ENCODE measurements at regions not wholly inside any gene's neighbourhood (a gene's known extent, or its start where the extent isn't known, plus 50 kb on each side); places are given as distances from the start of the nearest gene placed in this dataset.

GRCh38 chr4:17283832-17284231 is 228.1 kb downstream of the QDPR start:
- no peak for DNase-seq (ENCODE audit: low spot score)
- Histone ChIP-seq H3K27ac (ENCODE audit: low read depth, low read length, poor library complexity, severe bottlenecking) (no peak overlapping the region), H3K27me3 (replicated peaks; ENCODE audit: insufficient read depth, low read depth, low read length, poor library complexity) (no peaks in the 10 kb centered on the region), H3K36me3 (ENCODE audit: insufficient read depth, low read length, poor library complexity, severe bottlenecking) (no peaks in the 10 kb centered on the region), H3K4me3 (ENCODE audit: low read depth, low read length, poor library complexity, severe bottlenecking) (no peak overlapping the region), H3K4me1 (ENCODE audit: insufficient read depth, low read length, poor library complexity, severe bottlenecking) (peaks cover 14% of the 10 kb centered on the region), H3K9me3 (ENCODE audit: low read depth, low read length, poor library complexity, severe bottlenecking) (no peaks in the 10 kb centered on the region)
- CTCF ChIA-PET, result no interaction called here
- POLR2A ChIA-PET (ENCODE audit: low non-redundant PET), result no interaction called here
- intact Hi-C loops (cut with micrococcal nuclease; ENCODE audit: unreplicated experiment), result no loop called here
- no peak for TF ChIP-seq CTCF (conservative IDR thresholded peaks at IDR 0.05; ENCODE audit: low read depth, low read length)
- no peak for TF ChIP-seq EZH2 (IDR thresholded peaks at IDR 0.05; ENCODE audit: borderline replicate concordance, low read depth, low read length, poor library complexity, severe bottlenecking)
- BruUV-seq (replicated peaks), result no TSS peak

GRCh38 chr4:17283251-17283650 is 228.6 kb downstream of the QDPR start:
- Histone ChIP-seq H3K27ac (ENCODE audit: low read depth, low read length, poor library complexity, severe bottlenecking) (no peak overlapping the region), H3K4me3 (ENCODE audit: low read depth, low read length, poor library complexity, severe bottlenecking) (no peak overlapping the region), H3K36me3 (ENCODE audit: insufficient read depth, low read length, poor library complexity, severe bottlenecking) (no peaks in the 10 kb centered on the region), H3K9me3 (ENCODE audit: low read depth, low read length, poor library complexity, severe bottlenecking) (no peaks in the 10 kb centered on the region), H3K4me1 (ENCODE audit: insufficient read depth, low read length, poor library complexity, severe bottlenecking) (peaks cover 14% of the 10 kb centered on the region), H3K27me3 (replicated peaks; ENCODE audit: insufficient read depth, low read depth, low read length, poor library complexity) (no peaks in the 10 kb centered on the region)
- TF ChIP-seq CTCF (conservative IDR thresholded peaks at IDR 0.05; ENCODE audit: low read depth, low read length) (no peak), EZH2 (IDR thresholded peaks at IDR 0.05; ENCODE audit: borderline replicate concordance, low read depth, low read length, poor library complexity, severe bottlenecking) (no peak)
- BruUV-seq (replicated peaks), result no TSS peak
- ChIA-PET POLR2A (ENCODE audit: low non-redundant PET) (no interaction called here), CTCF (no interaction called here)
- DNase-seq (ENCODE audit: low spot score), result no peak
- intact Hi-C loops (cut with micrococcal nuclease; ENCODE audit: unreplicated experiment), result no loop called here

- H3K4me1 ChIP-seq (ENCODE audit: insufficient read depth, low read length, poor library complexity, severe bottlenecking), result peaks cover 12% of the 10 kb centered on the region
- no peaks in the 10 kb centered on the region for H3K9me3 ChIP-seq (ENCODE audit: low read depth, low read length, poor library complexity, severe bottlenecking)
- H3K27ac ChIP-seq (ENCODE audit: low read depth, low read length, poor library complexity, severe bottlenecking), result no peak overlapping the region
- ChIA-PET POLR2A (ENCODE audit: low non-redundant PET) (no interaction called here), CTCF (interaction anchor here (0.6 kb wide), 1 partner anchor 380 kb away, joined by 3 read pairs; no protein-coding TSS in a partner anchor)
- no peak overlapping the region for H3K4me3 ChIP-seq (ENCODE audit: low read depth, low read length, poor library complexity, severe bottlenecking)
- no peaks in the 10 kb centered on the region for H3K36me3 ChIP-seq (ENCODE audit: insufficient read depth, low read length, poor library complexity, severe bottlenecking)
- no peak for DNase-seq (ENCODE audit: low spot score)
- BruUV-seq (replicated peaks), result no TSS peak
- TF ChIP-seq CTCF (conservative IDR thresholded peaks at IDR 0.05; ENCODE audit: low read depth, low read length) (peak; percentile 14; the same call in 1 of the 2 replicates), EZH2 (IDR thresholded peaks at IDR 0.05; ENCODE audit: borderline replicate concordance, low read depth, low read length, poor library complexity, severe bottlenecking) (no peak)
- intact Hi-C loops (cut with micrococcal nuclease; ENCODE audit: unreplicated experiment), result no loop called here
- H3K27me3 ChIP-seq (replicated peaks; ENCODE audit: insufficient read depth, low read depth, low read length, poor library complexity), result no peaks in the 10 kb centered on the region
Observed at GRCh38 chr4:17280261-17281018, 231.4 kb downstream of the QDPR start.
